ENCODE measurements at regions not wholly inside any gene's neighbourhood (a gene's known extent, or its start where the extent isn't known, plus 50 kb on each side); places are given as distances from the start of the nearest gene placed in this dataset.

GRCh38 chr1:38578271-38578951 lies 281.2 kb downstream of the RRAGC start:
- TF ChIP-seq PATZ1 (CRISPR knock-in tag; IDR thresholded peaks at IDR 0.05; ENCODE audit: borderline replicate concordance) (no peak), ESRRG (CRISPR knock-in tag; IDR thresholded peaks at IDR 0.05) (no peak), RARB (CRISPR knock-in tag; IDR thresholded peaks at IDR 0.05) (no peak), ARNTL (CRISPR knock-in tag; IDR thresholded peaks at IDR 0.05; ENCODE audit: borderline replicate concordance, low read depth) (no peak), CSRNP3 (CRISPR knock-in tag; IDR thresholded peaks at IDR 0.05) (no peak), SNAI2 (CRISPR knock-in tag; IDR thresholded peaks at IDR 0.05) (no peak), BACH2 (CRISPR knock-in tag; IDR thresholded peaks at IDR 0.05; ENCODE audit: borderline replicate concordance) (no peak), GLIS3 (CRISPR knock-in tag; IDR thresholded peaks at IDR 0.05) (no peak), POU6F1 (CRISPR knock-in tag; IDR thresholded peaks at IDR 0.05; ENCODE audit: borderline replicate concordance, low read depth) (no peak), ZFP3 (CRISPR knock-in tag; IDR thresholded peaks at IDR 0.05) (no peak), ZFP30 (CRISPR knock-in tag; IDR thresholded peaks at IDR 0.05) (no peak)

Measured in SK-N-SH treated with all-trans-retinoic acid at 6 μM for 48 hours (cell line).